ENCODE measurements at regions not wholly inside any gene's neighbourhood (a gene's known extent, or its start where the extent isn't known, plus 50 kb on each side); places are given as distances from the start of the nearest gene placed in this dataset.
"Not testable (repeated sequence)": the region's sequence is repeated elsewhere in the genome, so short reads cannot be mapped to it uniquely, and the experiment has no call there.

DNA sequence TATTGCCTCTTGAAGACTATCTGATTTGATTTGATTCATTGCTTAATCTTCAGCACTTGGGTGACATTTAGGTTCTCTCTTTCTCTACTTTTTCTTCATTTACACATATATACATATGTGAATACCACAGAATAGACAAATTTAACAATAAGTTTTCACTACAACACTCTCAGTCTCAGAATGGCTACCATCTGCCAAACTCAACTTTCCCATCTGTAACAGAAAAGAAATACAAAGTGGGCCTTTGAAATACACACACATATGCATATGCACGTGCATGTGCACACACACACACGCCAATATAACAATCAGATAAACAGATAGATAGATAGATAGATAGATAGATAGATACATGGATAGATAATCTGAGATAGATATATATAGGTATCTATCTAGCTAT lies 762.8 kb upstream of the NUDT12 start:
- Histone ChIP-seq H3K9me3 (ENCODE audit: control insufficient read depth, insufficient read depth, low read length) (no peaks in the 10 kb centered on the region), H3K36me3 (ENCODE audit: control insufficient read depth, insufficient read depth, low read length) (no peaks in the 10 kb centered on the region), H3K4me1 (ENCODE audit: control insufficient read depth, insufficient read depth, low read length) (no peaks in the 10 kb centered on the region), H3K27ac (ENCODE audit: low read length) (no peak overlapping the region), H3K4me3 (ENCODE audit: low read length) (no peak overlapping the region), H3K27me3 (ENCODE audit: control insufficient read depth, insufficient read depth, low read length) (no peaks in the 10 kb centered on the region)
- H3K27ac Mint-ChIP-seq: no peak overlapping the region
- DNase-seq (no peak), ATAC-seq (no peak)
- WGBS (ENCODE audit: insufficient coverage): no CpG with 5 or more reads among the region's 2 CpGs
- TF ChIP-seq, protein P1, sequence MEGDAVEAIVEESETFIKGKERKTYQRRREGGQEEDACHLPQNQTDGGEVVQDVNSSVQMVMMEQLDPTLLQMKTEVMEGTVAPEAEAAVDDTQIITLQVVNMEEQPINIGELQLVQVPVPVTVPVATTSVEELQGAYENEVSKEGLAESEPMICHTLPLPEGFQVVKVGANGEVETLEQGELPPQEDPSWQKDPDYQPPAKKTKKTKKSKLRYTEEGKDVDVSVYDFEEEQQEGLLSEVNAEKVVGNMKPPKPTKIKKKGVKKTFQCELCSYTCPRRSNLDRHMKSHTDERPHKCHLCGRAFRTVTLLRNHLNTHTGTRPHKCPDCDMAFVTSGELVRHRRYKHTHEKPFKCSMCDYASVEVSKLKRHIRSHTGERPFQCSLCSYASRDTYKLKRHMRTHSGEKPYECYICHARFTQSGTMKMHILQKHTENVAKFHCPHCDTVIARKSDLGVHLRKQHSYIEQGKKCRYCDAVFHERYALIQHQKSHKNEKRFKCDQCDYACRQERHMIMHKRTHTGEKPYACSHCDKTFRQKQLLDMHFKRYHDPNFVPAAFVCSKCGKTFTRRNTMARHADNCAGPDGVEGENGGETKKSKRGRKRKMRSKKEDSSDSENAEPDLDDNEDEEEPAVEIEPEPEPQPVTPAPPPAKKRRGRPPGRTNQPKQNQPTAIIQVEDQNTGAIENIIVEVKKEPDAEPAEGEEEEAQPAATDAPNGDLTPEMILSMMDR (IDR thresholded peaks at IDR 0.05): no peak
- peaks cover 11 to 19% of the 10 kb centered on the region in 2 donors for H3K9me3 Mint-ChIP-seq
- no peaks in the 10 kb centered on the region for H3K36me3 Mint-ChIP-seq
- no peaks in the 10 kb centered on the region for H3K4me1 Mint-ChIP-seq
- intact Hi-C loops (cut with micrococcal nuclease): no loop called here
- H3K4me3 Mint-ChIP-seq: no peak overlapping the region
- no peaks in the 10 kb centered on the region for H3K27me3 Mint-ChIP-seq (ENCODE audit: low read depth in 2 of 2)

DNA sequence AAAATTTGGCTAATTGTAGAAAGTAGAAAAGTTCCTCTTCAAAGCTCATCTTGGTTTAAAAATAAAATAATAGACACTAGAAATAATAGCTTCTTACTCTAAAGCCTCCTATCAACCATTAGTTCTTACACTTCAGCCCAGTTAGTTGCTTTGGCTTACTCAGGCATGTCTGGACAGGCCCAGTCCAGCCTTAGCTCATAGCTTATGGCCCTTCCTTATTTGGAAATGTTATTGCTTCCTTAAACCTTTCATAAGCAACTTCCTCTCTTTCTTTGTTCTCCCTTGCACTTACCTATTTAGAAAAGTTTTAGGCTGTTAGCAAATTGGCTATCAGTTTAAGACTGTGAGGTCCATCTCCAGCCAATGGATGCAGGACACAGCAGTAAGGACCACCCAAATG lies 754.1 kb upstream of the NUDT12 start:
- H3K4me3 ChIP-seq (ENCODE audit: low read length); H3K27ac ChIP-seq (ENCODE audit: low read length); H3K36me3 ChIP-seq (ENCODE audit: control insufficient read depth, insufficient read depth, low read length); H3K27me3 Mint-ChIP-seq (ENCODE audit: low read depth in 2 of 2); H3K27me3 ChIP-seq (ENCODE audit: control insufficient read depth, insufficient read depth, low read length); intact Hi-C loops (cut with micrococcal nuclease); H3K9me3 ChIP-seq (ENCODE audit: control insufficient read depth, insufficient read depth, low read length); H3K27ac Mint-ChIP-seq; H3K4me3 Mint-ChIP-seq; H3K4me1 Mint-ChIP-seq; H3K36me3 Mint-ChIP-seq; H3K4me1 ChIP-seq (ENCODE audit: control insufficient read depth, insufficient read depth, low read length); DNase-seq; ATAC-seq: not testable (repeated sequence)
- peaks cover 5 to 11% of the 10 kb centered on the region in 2 donors for H3K9me3 Mint-ChIP-seq

DNA sequence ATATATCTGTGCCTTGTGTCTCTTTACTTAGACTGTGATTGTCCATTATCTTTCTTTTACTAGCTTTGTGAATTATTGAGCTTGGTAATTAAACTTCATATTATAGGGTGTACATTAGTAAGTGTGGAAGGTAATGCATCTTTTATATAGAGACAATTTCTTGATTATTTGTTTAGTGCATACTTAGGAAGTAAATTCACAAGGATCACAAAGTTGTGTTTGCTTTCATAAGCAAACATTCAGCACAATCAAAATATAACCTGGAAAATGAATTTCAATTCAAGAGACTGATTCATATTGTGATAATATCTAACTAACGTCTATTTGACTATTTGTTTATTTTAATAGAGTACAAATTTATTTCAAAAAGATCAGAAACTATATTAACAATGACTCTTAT lies 749.9 kb upstream of the NUDT12 start:
- TF ChIP-seq, protein P1 (IDR thresholded peaks at IDR 0.05): no peak
- WGBS (ENCODE audit: insufficient coverage): no CpG with 5 or more reads among the region's 1 CpG
- H3K4me3 Mint-ChIP-seq: no peak overlapping the region
- no peaks in the 10 kb centered on the region for H3K36me3 ChIP-seq (ENCODE audit: control insufficient read depth, insufficient read depth, low read length)
- ATAC-seq (no peak), DNase-seq (no peak)
- H3K4me1 Mint-ChIP-seq: no peaks in the 10 kb centered on the region
- no peak overlapping the region for H3K27ac ChIP-seq (ENCODE audit: low read length)
- peaks cover 4% of the 10 kb centered on the region for H3K9me3 ChIP-seq (ENCODE audit: control insufficient read depth, insufficient read depth, low read length)
- intact Hi-C loops (cut with micrococcal nuclease): no loop called here
- no peak overlapping the region for H3K27ac Mint-ChIP-seq
- no peak overlapping the region for H3K4me3 ChIP-seq (ENCODE audit: low read length)
- H3K27me3 ChIP-seq (ENCODE audit: control insufficient read depth, insufficient read depth, low read length): no peaks in the 10 kb centered on the region
- no peaks in the 10 kb centered on the region for H3K27me3 Mint-ChIP-seq (ENCODE audit: low read depth in 2 of 2)
- H3K4me1 ChIP-seq (ENCODE audit: control insufficient read depth, insufficient read depth, low read length): no peaks in the 10 kb centered on the region
- H3K9me3 Mint-ChIP-seq: peaks cover 5 to 9% of the 10 kb centered on the region in 2 donors
- no peaks in the 10 kb centered on the region for H3K36me3 Mint-ChIP-seq

DNA sequence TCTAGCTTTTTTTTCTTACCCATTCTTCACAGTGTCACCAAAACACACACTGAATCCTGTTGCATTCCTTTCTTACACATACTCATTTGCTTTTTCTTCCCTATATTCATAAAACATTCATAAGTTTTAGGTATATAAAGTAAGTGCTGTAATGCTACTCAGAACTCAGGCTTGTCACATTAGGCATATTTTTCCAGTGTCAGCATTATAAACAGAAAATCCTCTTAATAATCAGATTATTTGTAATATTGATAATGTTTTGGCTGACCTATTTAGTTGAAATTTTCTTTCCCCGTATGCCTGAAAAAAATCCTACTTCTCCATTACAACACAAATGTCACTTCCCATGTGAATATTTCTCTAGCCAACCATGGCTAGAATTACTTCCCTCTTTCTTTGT lies 743.0 kb upstream of the NUDT12 start:
- H3K4me1 ChIP-seq (ENCODE audit: control insufficient read depth, insufficient read depth, low read length): no peaks in the 10 kb centered on the region
- no peak overlapping the region for H3K4me3 Mint-ChIP-seq

More for the DNA sequence above, 743.0 kb upstream of the NUDT12 start:
- Mint-ChIP-seq H3K9me3 (peaks cover 8 to 17% of the 10 kb centered on the region in 2 donors), H3K36me3 (no peaks in the 10 kb centered on the region), H3K27ac (no peak overlapping the region), H3K4me1 (no peaks in the 10 kb centered on the region), H3K27me3 (ENCODE audit: low read depth in 2 of 2) (no peaks in the 10 kb centered on the region)
- H3K4me3 ChIP-seq (ENCODE audit: low read length): no peak overlapping the region
- no peaks in the 10 kb centered on the region for H3K27me3 ChIP-seq (ENCODE audit: control insufficient read depth, insufficient read depth, low read length)
- intact Hi-C loops (cut with micrococcal nuclease): no loop called here
- no peak overlapping the region for H3K27ac ChIP-seq (ENCODE audit: low read length)
- TF ChIP-seq, protein P1 (IDR thresholded peaks at IDR 0.05): no peak
- peaks cover 4% of the 10 kb centered on the region for H3K9me3 ChIP-seq (ENCODE audit: control insufficient read depth, insufficient read depth, low read length)
- no peaks in the 10 kb centered on the region for H3K36me3 ChIP-seq (ENCODE audit: control insufficient read depth, insufficient read depth, low read length)
- 67% methylated on average over 1 of the region's 1 CpG for WGBS (ENCODE audit: insufficient coverage)
- no peak for DNase-seq
- no peak for ATAC-seq

Data from natural killer cell (primary cell).